ENCODE measurements at regions not wholly inside any gene's neighbourhood (a gene's known extent, or its start where the extent isn't known, plus 50 kb on each side); places are given as distances from the start of the nearest gene placed in this dataset.

GRCh38 chr1:36667836-36668235, 185.1 kb upstream of the CSF3R start:
- TF ChIP-seq POLR2A (IDR thresholded peaks at IDR 0.05) (no peak), CTCF (IDR thresholded peaks at IDR 0.05) (no peak)

Measured in testis (tissue), 2 donors.